Right lobe of liver (tissue), 6 donors: ENCODE measurements at regions not wholly inside any gene's neighbourhood (a gene's known extent, or its start where the extent isn't known, plus 50 kb on each side); places are given as distances from the start of the nearest gene placed in this dataset.
"Not testable (repeated sequence)": the region's sequence is repeated elsewhere in the genome, so short reads cannot be mapped to it uniquely, and the experiment has no call there.

Experiments used
- ATAC-seq, 4 donors: fragments of 200-7000 bp; cut with Tn5 transposase; one replicate each; pipeline ENCODE4 v1.9.1; 2020; ENCODE audit warnings: mild to moderate bottlenecking in 4 of 4, moderate library complexity in 4 of 4
- DNase-seq, 3 donors: peaks; one replicate each; pipeline ENCODE4 v3.0.0-alpha.2; 2020
- H3K27ac ChIP-seq, 3 donors: fragments of 200-600 bp; one replicate each; pipeline ENCODE4 v1.8.0; 2022
- H3K27me3 ChIP-seq, 2 donors: fragments of 200-600 bp; one replicate each; pipeline ENCODE4 v1.8.0; 2022
- H3K36me3 ChIP-seq, 4 donors: fragments of 200-600 bp; sonication (generic) in 1 of 4; one replicate each; pipeline versions ENCODE4 v1.5.1 to v1.8.0; 2017 to 2022; ENCODE audit warnings: control low read depth in 1 of 4
- H3K4me1 ChIP-seq, 4 donors: fragments of 200-600 bp; sonication (generic) in 1 of 4; one replicate each; pipeline versions ENCODE4 v1.5.1 to v1.8.0; 2017 to 2022; ENCODE audit warnings: control low read depth in 1 of 4
- H3K4me3 ChIP-seq, 3 donors: fragments of 200-600 bp; one replicate each; pipeline ENCODE4 v1.8.0; 2022
- H3K9me3 ChIP-seq, 4 donors: fragments of 200-600 bp; sonication (generic) in 1 of 4; one replicate each; pipeline versions ENCODE4 v1.5.1 to v1.8.0; 2017 to 2022; ENCODE audit warnings: control low read depth in 1 of 4
- POLR2A ChIP-seq: fragments of 450-650 bp; IDR thresholded peaks from one replicate; pipeline ENCODE4 v1.6.1; 2017; ENCODE audit warnings: antibody characterized with exemption, mild to moderate bottlenecking
- WGBS: methylation state at CpG from one replicate; pipeline ENCODE4 v1.1.6; 2018; ENCODE audit warnings: low coverage, low lambda C conversion rate; ENCODE audit not compliant: insufficient coverage; ENCODE audit errors: missing lambda C conversion rate; 5-methylcytosine and 5-hydroxymethylcytosine counted together
- intact Hi-C, 2 donors: fragments of 100-400 bp; cut with DNase I; formaldehyde crosslinking; loops; one replicate each; pipeline versions ENCODE4 v1.11.2 to v1.14.1; 2022
- TF ChIP-seq, protein P1 (sequence below), 4 donors: fragments of 200-600 bp in 3 of 4; fragments of 450-650 bp in 1 of 4; IDR thresholded peaks; one replicate each; pipeline versions ENCODE4 v1.5.1 to v1.8.0; 2016 to 2022; ENCODE audit warnings: antibody characterized with exemption in 4 of 4, mild to moderate bottlenecking in 2 of 4
- donor health status: DM: no; HTN: yes; CAD: no.
- donor health status: DM: no; HTN: no; CAD: no.
- donor health status: DM: no; HTN: no; CAD: no.
- donor health status: DM: no; HTN: yes; CAD: no.
- donor health status: DM: no; HTN: yes; CAD: no.

DNA sequence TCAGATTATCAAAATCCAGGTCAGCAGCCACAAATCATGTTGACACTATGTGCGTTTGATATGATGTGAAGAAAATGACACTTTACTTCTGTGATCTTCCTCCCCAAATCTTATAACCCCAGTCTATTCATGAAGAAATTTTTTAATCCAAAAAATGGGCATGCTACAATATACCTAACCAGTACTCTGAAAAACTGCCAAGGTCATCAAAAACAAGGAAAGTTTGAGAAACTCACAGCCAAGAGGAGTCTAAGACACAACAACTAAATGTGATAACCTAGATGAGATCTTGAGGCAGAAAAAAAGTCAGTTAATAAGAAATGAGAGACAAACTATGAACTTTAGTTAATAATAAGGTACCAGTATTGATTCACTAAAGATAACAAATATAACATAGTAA is 200.6 kb upstream of the IRAK1BP1 start:
- intact Hi-C loops: no loop called here
- WGBS: 40% methylated on average over 1 of the region's 1 CpG

DNA sequence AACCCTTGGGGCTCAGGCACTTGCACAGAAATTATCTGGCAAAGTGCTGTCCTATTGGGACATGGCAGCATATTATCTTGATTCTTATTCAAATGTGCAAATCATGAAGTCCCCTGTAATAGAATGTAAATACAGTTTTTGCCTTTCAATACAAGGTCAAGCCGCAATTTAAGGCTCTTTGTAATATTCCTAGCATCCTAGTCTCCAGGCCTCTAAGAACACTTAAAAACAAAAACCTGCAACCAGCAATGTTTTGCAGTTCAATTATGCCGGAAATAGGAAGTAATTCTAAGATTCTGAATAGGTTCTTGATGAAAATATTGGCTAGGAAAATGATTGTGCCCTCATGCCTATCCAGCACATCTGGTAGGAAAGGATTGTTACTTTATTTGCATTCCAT is 197.2 kb upstream of the IRAK1BP1 start:
- intact Hi-C loops: no loop called here
- H3K36me3 ChIP-seq: no peaks in the 10 kb centered on the region
- H3K27ac ChIP-seq: no peak overlapping the region
- no peaks in the 10 kb centered on the region for H3K27me3 ChIP-seq
- ATAC-seq (no peak), DNase-seq (no peak)
- no peak for TF ChIP-seq POLR2A
- TF ChIP-seq, protein P1, sequence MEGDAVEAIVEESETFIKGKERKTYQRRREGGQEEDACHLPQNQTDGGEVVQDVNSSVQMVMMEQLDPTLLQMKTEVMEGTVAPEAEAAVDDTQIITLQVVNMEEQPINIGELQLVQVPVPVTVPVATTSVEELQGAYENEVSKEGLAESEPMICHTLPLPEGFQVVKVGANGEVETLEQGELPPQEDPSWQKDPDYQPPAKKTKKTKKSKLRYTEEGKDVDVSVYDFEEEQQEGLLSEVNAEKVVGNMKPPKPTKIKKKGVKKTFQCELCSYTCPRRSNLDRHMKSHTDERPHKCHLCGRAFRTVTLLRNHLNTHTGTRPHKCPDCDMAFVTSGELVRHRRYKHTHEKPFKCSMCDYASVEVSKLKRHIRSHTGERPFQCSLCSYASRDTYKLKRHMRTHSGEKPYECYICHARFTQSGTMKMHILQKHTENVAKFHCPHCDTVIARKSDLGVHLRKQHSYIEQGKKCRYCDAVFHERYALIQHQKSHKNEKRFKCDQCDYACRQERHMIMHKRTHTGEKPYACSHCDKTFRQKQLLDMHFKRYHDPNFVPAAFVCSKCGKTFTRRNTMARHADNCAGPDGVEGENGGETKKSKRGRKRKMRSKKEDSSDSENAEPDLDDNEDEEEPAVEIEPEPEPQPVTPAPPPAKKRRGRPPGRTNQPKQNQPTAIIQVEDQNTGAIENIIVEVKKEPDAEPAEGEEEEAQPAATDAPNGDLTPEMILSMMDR (IDR thresholded peaks at IDR 0.05): no peak
- no peaks in the 10 kb centered on the region for H3K4me1 ChIP-seq
- H3K9me3 ChIP-seq: no peaks in the 10 kb centered on the region
- WGBS: 77% methylated on average over 2 of the region's 2 CpGs
- no peak overlapping the region for H3K4me3 ChIP-seq

More for the DNA sequence above, 200.6 kb upstream of the IRAK1BP1 start:
- Histone ChIP-seq H3K4me1 (no peaks in the 10 kb centered on the region), H3K9me3 (no peaks in the 10 kb centered on the region), H3K27ac (no peak overlapping the region), H3K4me3 (no peak overlapping the region), H3K27me3 (no peaks in the 10 kb centered on the region), H3K36me3 (no peaks in the 10 kb centered on the region)
- no peak for TF ChIP-seq POLR2A
- TF ChIP-seq, protein P1 (IDR thresholded peaks at IDR 0.05): no peak
- ATAC-seq (no peak), DNase-seq (no peak)

DNA sequence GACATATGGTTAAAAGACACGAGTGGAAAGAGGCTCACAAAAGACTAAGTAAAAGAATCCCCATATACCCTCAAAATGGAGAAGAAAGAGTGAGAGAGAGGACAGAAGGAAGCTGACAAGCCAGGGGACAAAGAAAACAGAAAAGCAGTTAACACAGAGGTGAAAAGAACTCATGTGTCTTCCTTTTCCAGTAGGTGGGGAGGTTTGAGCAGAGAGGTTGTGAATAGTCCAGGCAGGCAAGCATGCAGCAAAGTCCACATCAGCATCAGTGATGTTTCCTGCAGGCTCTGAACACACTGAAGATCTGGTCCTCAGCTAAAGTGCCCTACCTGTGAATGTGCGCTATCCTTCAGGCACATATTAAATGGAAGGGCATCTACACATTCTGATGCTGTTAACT is 196.5 kb upstream of the IRAK1BP1 start:
- TF ChIP-seq, protein P1 (IDR thresholded peaks at IDR 0.05): no peak
- no peak for TF ChIP-seq POLR2A
- Histone ChIP-seq H3K9me3 (peaks cover 0 to 3% (median 0%) of the 10 kb centered on the region in 4 donors), H3K4me1 (no peaks in the 10 kb centered on the region), H3K4me3 (no peak overlapping the region), H3K27ac (no peak overlapping the region), H3K27me3 (no peaks in the 10 kb centered on the region), H3K36me3 (no peaks in the 10 kb centered on the region)
- 69% methylated on average over 2 of the region's 2 CpGs for WGBS
- DNase-seq (no peak), ATAC-seq (no peak)
- intact Hi-C loops: no loop called here

DNA sequence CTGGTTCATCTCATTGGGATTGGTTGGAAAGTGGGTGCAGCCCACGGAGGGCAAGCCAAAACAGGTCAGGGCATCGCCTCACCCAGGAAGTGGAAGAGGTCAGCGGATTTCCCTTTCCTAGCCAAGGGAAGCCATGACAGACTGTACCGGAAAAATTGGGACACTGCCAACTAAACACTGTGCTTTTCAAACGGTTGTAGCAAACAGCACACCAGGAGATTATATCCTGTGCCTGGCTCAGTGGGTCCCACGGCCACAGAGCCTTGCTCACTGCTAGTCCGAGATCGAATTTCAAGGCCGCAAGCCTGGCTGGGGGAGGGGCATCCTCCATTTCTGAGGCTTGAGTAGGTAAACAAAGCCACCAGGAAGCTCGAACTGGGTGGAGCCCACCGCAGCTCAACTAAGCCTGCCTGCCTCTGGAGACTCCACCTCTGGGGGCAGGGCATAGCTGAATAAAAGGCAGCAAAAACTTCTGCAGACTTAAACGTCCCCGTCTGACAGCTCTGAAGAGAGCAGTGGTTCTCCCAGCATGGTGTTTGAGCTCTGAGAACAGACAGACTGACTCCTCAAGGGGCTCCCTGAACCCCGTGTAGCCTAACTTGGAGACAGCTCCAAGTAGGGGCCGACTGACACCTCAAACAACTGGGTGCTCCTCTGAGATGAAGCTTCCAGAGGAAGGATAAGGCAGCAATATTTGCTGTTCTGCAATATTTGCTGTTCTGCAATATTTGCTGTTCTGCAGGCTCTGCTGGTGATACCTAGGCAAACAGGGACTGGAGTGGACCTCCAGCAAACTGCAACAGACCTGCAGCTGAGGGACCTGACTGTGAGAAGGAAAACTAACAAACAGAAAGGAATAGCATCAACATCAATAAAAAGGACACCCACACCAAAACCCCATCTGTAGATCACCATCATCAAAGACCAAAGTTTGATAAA is 191.0 kb upstream of the IRAK1BP1 start:
- H3K4me3 ChIP-seq: peak overlapping the region in 1 of 3 donors; percentile 11
- DNase-seq: peak; percentile 24 to 64 (median 60)

GRCh38 chr6:78688668-78689067 is 178.7 kb upstream of the IRAK1BP1 start:
- TF ChIP-seq, protein P1 (IDR thresholded peaks at IDR 0.05): no peak
- TF ChIP-seq POLR2A: no peak
- ATAC-seq (no peak), DNase-seq (no peak)
- no peaks in the 10 kb centered on the region for H3K36me3 ChIP-seq
- intact Hi-C loops: no loop called here
- no peaks in the 10 kb centered on the region for H3K9me3 ChIP-seq
- no peaks in the 10 kb centered on the region for H3K27me3 ChIP-seq
- H3K27ac ChIP-seq: no peak overlapping the region
- no peak overlapping the region for H3K4me3 ChIP-seq
- H3K4me1 ChIP-seq: no peaks in the 10 kb centered on the region

More for the DNA sequence above, 191.0 kb upstream of the IRAK1BP1 start:
- H3K27me3 ChIP-seq, H3K9me3 ChIP-seq, H3K36me3 ChIP-seq, intact Hi-C loops, H3K4me1 ChIP-seq: not testable (repeated sequence)
- 27% methylated on average over 8 of the region's 15 CpGs for WGBS
- ATAC-seq: peak; percentile 81 to 95 (median 88)
- H3K27ac ChIP-seq: peak overlapping the region in 1 of 3 donors; percentile 35
